Fibroblast of villous mesenchyme (primary cell): ENCODE measurements at regions not wholly inside any gene's neighbourhood (a gene's known extent, or its start where the extent isn't known, plus 50 kb on each side); places are given as distances from the start of the nearest gene placed in this dataset.

Experiments
- DNase-seq: peaks from one replicate; pipeline ENCODE4 v3.0.0-alpha.2; 2010; ENCODE audit warnings: low read depth
- H3K4me3 ChIP-seq: 2 replicates; pipeline ENCODE4 v1.5.1; 2011; ENCODE audit warnings: low read depth, mild to moderate bottlenecking, low read length
- TF ChIP-seq, protein P1 (sequence below): IDR thresholded peaks from 2 replicates; pipeline ENCODE4 v1.5.1; 2012; ENCODE audit warnings: low read depth, mild to moderate bottlenecking, low read length; ENCODE audit not compliant: insufficient read depth

DNA sequence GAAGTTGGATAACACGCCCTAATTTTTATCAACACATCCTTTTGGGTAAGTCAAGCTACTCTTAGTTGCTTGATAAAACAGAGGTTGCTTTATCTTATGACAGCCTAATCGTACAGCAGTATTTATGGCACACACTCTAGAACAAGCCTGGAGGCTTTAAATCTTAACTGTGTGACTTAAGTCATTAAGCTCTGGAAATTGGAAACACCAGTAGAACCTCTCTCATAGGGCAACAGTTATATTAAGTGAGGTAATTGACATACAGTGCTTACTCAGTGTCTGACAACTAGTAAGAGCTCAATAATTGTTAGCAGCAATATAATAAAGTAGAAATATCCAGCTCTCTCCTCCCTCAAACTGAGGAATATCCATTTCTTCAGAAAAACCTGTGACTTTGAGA, 808.9 kb upstream of the WWC1 start:
- no peak for DNase-seq
- no peak overlapping the region for H3K4me3 ChIP-seq
- TF ChIP-seq, protein P1, sequence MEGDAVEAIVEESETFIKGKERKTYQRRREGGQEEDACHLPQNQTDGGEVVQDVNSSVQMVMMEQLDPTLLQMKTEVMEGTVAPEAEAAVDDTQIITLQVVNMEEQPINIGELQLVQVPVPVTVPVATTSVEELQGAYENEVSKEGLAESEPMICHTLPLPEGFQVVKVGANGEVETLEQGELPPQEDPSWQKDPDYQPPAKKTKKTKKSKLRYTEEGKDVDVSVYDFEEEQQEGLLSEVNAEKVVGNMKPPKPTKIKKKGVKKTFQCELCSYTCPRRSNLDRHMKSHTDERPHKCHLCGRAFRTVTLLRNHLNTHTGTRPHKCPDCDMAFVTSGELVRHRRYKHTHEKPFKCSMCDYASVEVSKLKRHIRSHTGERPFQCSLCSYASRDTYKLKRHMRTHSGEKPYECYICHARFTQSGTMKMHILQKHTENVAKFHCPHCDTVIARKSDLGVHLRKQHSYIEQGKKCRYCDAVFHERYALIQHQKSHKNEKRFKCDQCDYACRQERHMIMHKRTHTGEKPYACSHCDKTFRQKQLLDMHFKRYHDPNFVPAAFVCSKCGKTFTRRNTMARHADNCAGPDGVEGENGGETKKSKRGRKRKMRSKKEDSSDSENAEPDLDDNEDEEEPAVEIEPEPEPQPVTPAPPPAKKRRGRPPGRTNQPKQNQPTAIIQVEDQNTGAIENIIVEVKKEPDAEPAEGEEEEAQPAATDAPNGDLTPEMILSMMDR = no peak

DNA sequence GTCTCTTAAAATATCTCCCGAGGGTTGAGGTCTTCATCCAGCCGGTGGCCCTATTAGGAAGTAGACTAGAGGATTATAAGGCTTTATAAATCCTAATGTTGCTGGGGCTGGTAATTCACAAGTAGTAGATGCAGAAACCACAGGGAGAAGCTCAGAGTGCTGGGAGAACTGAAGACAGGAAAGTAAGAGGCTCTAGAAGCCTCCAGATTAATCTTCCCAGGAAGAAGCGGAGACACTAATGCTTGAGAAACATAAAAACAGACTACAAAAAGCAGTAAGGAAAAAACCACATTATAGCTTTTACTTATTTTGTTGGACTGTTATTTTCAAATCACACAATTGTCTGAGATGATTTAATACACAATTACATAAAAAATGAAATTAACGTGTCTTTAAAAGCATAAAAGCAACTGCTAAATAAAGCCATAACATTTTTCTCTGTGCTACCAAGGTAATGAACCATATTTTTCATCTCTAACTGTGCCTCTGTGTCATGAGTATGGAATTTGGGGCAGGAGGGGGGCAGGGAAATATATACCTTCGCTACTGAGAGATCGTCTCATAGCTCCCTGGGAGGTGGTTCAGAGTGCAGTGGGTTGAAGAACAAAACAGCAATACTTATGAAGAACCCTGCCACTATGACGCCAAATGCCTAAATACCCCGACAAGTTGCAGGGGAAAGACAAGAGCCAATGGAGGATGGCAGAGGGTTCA, 806.2 kb upstream of the WWC1 start:
- TF ChIP-seq, protein P1 = no peak
- H3K4me3 ChIP-seq = no peak overlapping the region
- no peak for DNase-seq

DNA sequence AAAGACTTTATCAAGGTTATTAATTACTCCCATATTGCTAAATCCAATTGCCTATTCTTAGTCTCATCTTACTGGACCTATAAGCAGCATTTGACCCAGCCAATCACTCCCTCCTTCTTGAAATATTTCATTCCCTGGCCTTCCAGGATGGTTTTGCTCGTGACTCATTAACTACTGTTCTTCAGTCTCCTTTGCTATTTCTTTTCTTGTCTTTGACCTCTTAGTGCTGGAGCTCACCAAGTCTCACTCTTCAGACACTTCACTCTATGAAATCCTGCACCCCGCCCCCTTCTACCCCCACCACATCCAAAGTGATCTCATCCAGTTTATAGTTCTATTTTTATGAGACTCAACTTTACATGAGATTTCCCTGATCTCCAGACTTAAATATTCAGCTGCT, 803.1 kb upstream of the WWC1 start:
- TF ChIP-seq, protein P1 = no peak
- DNase-seq = no peak
- H3K4me3 ChIP-seq = no peak overlapping the region

DNA sequence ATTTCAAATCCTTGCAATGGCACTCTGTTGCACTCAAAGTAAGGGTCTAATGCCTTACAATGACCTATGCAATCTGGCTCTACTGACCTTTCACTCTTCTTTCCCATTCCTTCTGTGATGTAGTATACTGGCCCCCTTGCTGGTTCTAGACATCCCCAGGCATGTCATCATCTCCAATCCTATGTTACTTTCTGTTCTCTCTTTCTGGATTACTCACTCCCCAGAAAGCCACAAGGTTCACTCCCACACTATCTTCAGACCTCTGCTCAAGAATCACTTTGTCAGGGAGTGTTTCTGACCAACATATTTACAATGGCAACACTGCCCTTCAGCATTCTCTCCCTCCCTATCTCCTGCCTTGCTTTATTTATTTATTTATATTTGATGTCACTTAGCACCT, 802.2 kb upstream of the WWC1 start:
- no peak for DNase-seq
- TF ChIP-seq, protein P1 = no peak
- H3K4me3 ChIP-seq = no peak overlapping the region

DNA sequence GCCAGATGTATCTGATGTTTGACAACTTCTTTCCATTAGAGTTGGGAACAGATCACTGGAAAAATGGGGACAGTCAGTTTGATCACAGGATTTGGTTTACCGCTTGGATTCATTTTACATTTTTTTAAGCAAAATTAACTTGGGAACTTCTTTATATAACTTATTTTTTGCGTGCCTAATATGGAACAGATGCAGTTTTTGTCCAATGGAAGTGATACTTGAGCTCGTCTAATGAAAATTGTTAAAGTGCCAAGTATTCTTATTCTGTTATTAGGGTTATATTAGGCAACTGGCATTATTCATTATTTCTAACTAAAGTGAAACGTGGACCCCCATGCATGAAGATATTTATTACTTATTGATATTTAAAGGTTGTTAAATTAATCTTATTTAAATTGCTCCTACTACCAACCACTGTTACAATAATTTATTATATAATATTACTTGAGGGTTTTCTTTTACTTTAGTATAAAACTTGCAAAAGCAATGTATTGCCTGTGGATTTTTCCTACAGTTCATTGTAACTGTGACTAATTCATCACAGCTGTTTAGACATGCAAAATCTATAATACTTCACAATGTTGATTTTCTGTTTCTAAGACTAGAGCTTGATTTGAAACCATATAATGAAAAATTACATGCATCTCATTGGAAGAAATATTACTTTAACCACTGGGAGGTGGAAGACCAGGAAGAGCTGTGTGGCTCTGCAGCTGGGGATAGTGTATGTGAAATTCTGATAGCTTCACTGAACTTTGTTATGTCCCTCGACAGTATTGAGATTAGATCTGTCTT, 787.3 kb upstream of the WWC1 start:
- TF ChIP-seq, protein P1 = no peak
- no peak overlapping the region for H3K4me3 ChIP-seq
- no peak for DNase-seq

DNA sequence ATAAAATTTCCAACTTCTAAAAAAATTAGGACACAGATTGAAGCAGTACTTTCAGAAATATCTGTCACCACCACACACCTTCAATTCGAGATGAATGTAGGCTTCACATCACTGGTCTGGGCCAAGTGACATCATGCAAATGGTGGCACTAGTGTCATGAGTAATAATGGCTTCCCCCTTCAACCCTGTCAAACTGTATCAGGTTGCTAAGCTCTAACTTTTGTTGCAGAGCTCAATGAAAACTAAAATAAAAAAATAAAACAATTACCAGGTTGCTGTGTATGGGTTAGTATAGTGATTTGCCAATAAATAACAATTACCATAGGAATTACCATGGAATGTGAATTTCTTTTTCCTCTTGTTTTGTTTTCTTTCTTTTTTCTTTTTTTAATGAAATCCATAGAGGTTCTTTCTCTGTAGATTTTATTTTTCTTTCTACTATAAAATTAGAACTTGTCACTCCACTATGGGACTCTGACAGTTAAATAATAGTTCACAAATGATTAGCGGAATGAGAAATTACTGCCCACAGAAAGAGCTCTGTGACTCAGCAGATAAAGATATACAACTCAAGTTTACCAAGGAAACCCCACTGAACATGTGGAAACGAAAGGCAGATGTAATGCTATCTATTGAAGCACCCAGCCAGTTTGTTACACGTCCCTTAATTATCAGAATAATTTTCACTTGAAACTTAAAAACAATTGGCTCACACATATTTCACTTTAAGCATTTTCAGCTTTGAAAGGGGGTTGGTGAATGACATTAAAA, 783.8 kb upstream of the WWC1 start:
- H3K4me3 ChIP-seq = no peak overlapping the region
- TF ChIP-seq, protein P1 = no peak
- DNase-seq = no peak
